ENCODE measurements at regions not wholly inside any gene's neighbourhood (a gene's known extent, or its start where the extent isn't known, plus 50 kb on each side); places are given as distances from the start of the nearest gene placed in this dataset.

DNA sequence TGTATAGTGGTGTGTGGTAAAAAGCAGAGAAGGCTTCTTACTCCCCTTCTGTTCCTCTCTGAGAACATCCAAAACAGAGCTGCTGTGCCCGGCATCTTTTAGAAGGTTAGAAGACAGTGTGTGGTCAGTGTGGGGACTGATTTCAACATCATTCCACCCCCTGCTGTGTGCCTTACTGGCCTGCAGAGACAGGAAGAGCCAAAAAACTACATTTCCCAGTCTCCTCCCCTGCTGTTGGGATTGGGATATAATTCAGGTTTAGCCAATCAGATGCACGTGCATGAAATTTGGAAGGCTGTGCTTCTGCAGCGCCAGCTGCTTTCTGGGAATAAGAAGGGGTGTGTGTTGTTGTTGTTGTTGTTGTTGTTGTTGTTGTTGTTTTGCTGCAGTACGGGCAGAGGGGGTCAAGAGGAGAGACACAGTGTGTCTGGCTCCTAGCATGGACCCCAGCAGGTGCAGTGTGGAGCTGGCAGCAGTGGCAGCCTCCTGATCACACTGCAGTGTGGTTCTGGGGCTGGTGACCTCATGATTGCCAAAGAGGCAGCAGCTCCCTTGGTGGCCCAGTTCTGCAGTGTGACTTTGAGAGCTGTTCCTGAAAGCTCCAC lies 74.7 kb downstream of the MRPL14 start:
- Histone ChIP-seq H3K4ac (ENCODE audit: low read length) (no peak overlapping the region), H2BK15ac (ENCODE audit: low read length) (peak overlapping the region; percentile 2), H3K27me3 (ENCODE audit: control insufficient read depth in 3 of 3, insufficient read depth in 3 of 3, low read depth in 1 of 3, low read length in 3 of 3) (peaks cover 0 to 26% (median 0%) of the 10 kb centered on the region in 3 experiments), H3K27ac (replicated peaks; ENCODE audit: low read length) (no peak overlapping the region), H2BK12ac (ENCODE audit: low read length) (no peak overlapping the region), H3K36me3 (replicated peaks in 1 of 2; ENCODE audit: control insufficient read depth in 2 of 2, insufficient read depth in 2 of 2, low read length in 2 of 2) (no peaks in the 10 kb centered on the region), H3K9me3 (replicated peaks in 1 of 2; ENCODE audit: control insufficient read depth in 2 of 2, insufficient read depth in 1 of 2, low read depth in 1 of 2, low read length in 2 of 2) (no peaks in the 10 kb centered on the region), H2AK5ac (ENCODE audit: low read depth, low read length) (no peak overlapping the region), H3K4me1 (ENCODE audit: control insufficient read depth in 2 of 2, insufficient read depth in 1 of 2, low read depth in 1 of 2, low read length in 2 of 2) (peaks cover 12 to 20% of the 10 kb centered on the region in 2 donors), H3K4me3 (ENCODE audit: low read length in 2 of 2) (no peak overlapping the region), H2BK5ac (ENCODE audit: low read length) (peak overlapping the region; percentile 84), H3K14ac (ENCODE audit: low read length) (no peak overlapping the region), H3K23ac (ENCODE audit: low read depth, low read length, poor library complexity) (no peak overlapping the region), H3K79me1 (ENCODE audit: low read depth, low read length) (no peaks in the 10 kb centered on the region), H4K8ac (ENCODE audit: low read depth, low read length) (no peak overlapping the region), H3K4me2 (ENCODE audit: insufficient read depth, low read length, poor library complexity, severe bottlenecking) (no peak overlapping the region), H4K91ac (ENCODE audit: low read depth, low read length, poor library complexity) (no peak overlapping the region), H2BK120ac (ENCODE audit: low read depth, low read length) (no peak overlapping the region), H3K9ac (ENCODE audit: low read depth, low read length, poor library complexity) (no peak overlapping the region), H2AFZ (ENCODE audit: low read length) (no peak overlapping the region), H3K18ac (ENCODE audit: low read length) (no peak overlapping the region)
- DNase-seq (ENCODE audit: low spot score) = no peak
- WGBS, 2 donors (ENCODE audit: extremely low coverage in 2 of 2, insufficient read length in 2 of 2, insufficient replicate concordance in 1 of 2) = no CpG with 5 or more reads among the region's 4 CpGs

DNA sequence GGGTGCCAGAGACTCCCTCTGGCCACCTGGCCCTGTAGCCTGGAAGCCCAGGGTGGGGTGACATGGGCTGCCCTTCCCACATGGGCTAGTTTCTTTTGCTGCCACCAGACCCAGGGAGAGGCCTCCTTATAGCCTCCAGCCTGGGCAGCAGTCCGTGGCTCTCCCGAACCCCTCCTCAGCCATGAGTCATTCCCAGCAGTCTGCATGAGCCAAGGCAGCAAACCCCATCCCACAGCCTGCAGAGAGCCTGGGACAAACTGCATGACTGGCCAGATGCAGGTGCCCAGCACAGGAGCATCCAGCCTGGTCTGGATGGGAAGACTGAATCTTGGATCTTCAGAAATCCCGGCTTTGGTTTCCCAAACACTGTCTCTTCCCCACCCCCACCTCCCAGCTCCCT lies 75.7 kb downstream of the MRPL14 start:
- no peak overlapping the region for H2BK12ac ChIP-seq (ENCODE audit: low read length)
- peaks cover 12 to 20% of the 10 kb centered on the region in 2 donors for H3K4me1 ChIP-seq (ENCODE audit: control insufficient read depth in 2 of 2, insufficient read depth in 1 of 2, low read depth in 1 of 2, low read length in 2 of 2)
- no peaks in the 10 kb centered on the region for H3K36me3 ChIP-seq (replicated peaks in 1 of 2; ENCODE audit: control insufficient read depth in 2 of 2, insufficient read depth in 2 of 2, low read length in 2 of 2)
- H4K91ac ChIP-seq (ENCODE audit: low read depth, low read length, poor library complexity) = no peak overlapping the region
- peak overlapping the region; percentile 64 for H3K9ac ChIP-seq (ENCODE audit: low read depth, low read length, poor library complexity)
- no peak for DNase-seq (ENCODE audit: low spot score)
- H2AFZ ChIP-seq (ENCODE audit: low read length) = no peak overlapping the region
- H3K79me1 ChIP-seq (ENCODE audit: low read depth, low read length) = no peaks in the 10 kb centered on the region
- peak overlapping the region; percentile 98 for H2AK5ac ChIP-seq (ENCODE audit: low read depth, low read length)
- peak overlapping the region; percentile 84 for H2BK5ac ChIP-seq (ENCODE audit: low read length)
- H3K27ac ChIP-seq (replicated peaks; ENCODE audit: low read length) = no peak overlapping the region
- no peak overlapping the region for H3K4ac ChIP-seq (ENCODE audit: low read length)
- peak overlapping the region; percentile 2 for H2BK15ac ChIP-seq (ENCODE audit: low read length)
- no peak overlapping the region for H3K14ac ChIP-seq (ENCODE audit: low read length)
- H2BK120ac ChIP-seq (ENCODE audit: low read depth, low read length) = no peak overlapping the region
- H4K8ac ChIP-seq (ENCODE audit: low read depth, low read length) = no peak overlapping the region
- peak overlapping the region; percentile 4 for H3K18ac ChIP-seq (ENCODE audit: low read length)
- H3K27me3 ChIP-seq (ENCODE audit: control insufficient read depth in 3 of 3, insufficient read depth in 3 of 3, low read depth in 1 of 3, low read length in 3 of 3) = peaks cover 0 to 29% (median 0%) of the 10 kb centered on the region in 3 experiments
- WGBS, 2 donors (ENCODE audit: extremely low coverage in 2 of 2, insufficient read length in 2 of 2, insufficient replicate concordance in 1 of 2) = no CpG with 5 or more reads among the region's 3 CpGs
- no peak overlapping the region for H3K4me3 ChIP-seq (ENCODE audit: low read length in 2 of 2)
- H3K4me2 ChIP-seq (ENCODE audit: insufficient read depth, low read length, poor library complexity, severe bottlenecking) = no peak overlapping the region
- H3K9me3 ChIP-seq (replicated peaks in 1 of 2; ENCODE audit: control insufficient read depth in 2 of 2, insufficient read depth in 1 of 2, low read depth in 1 of 2, low read length in 2 of 2) = no peaks in the 10 kb centered on the region
- no peak overlapping the region for H3K23ac ChIP-seq (ENCODE audit: low read depth, low read length, poor library complexity)

DNA sequence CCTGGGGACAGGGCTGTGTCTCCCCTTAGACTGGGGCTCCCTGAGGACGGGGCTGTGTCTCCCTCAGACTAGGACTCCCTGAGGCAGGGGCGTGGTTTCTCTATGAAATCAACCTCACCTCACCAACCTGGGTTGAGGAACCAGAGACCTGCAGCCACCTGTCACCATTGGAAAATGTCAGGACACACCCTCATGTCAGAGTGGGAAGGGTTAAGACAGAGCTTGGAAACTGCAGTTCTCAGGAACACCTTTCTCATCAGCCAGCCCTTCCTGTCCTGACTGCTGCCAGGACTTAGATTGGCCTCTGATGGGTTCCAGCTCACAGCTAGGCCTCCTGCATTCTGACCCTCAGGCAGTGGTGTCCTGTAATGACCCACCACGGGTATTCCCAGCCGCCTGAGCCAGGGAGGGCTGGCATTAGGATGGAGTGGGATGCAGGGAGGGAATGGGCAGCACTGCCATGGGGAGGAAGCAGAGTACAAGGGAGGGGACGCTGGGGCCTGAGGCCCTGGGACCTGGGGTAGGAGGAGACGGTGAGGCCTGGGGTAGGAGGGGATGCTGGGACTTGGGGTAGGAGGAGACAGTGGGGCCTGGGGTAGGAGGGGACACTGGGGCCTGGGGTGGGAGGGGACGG lies 76.3 kb downstream of the MRPL14 start:
- Histone ChIP-seq H2BK5ac (ENCODE audit: low read length) (no peak overlapping the region), H3K4me3 (ENCODE audit: low read length in 2 of 2) (no peak overlapping the region), H3K9ac (ENCODE audit: low read depth, low read length, poor library complexity) (no peak overlapping the region), H3K9me3 (replicated peaks in 1 of 2; ENCODE audit: control insufficient read depth in 2 of 2, insufficient read depth in 1 of 2, low read depth in 1 of 2, low read length in 2 of 2) (no peaks in the 10 kb centered on the region), H3K27ac (replicated peaks; ENCODE audit: low read length) (no peak overlapping the region), H3K23ac (ENCODE audit: low read depth, low read length, poor library complexity) (peak overlapping the region; percentile 29), H3K4me1 (ENCODE audit: control insufficient read depth in 2 of 2, insufficient read depth in 1 of 2, low read depth in 1 of 2, low read length in 2 of 2) (peaks cover 12 to 20% of the 10 kb centered on the region in 2 donors), H2AK5ac (ENCODE audit: low read depth, low read length) (peak overlapping the region; percentile 98), H3K4ac (ENCODE audit: low read length) (no peak overlapping the region), H3K79me1 (ENCODE audit: low read depth, low read length) (no peaks in the 10 kb centered on the region), H3K18ac (ENCODE audit: low read length) (peak overlapping the region; percentile 55), H3K4me2 (ENCODE audit: insufficient read depth, low read length, poor library complexity, severe bottlenecking) (no peak overlapping the region), H4K8ac (ENCODE audit: low read depth, low read length) (no peak overlapping the region), H4K91ac (ENCODE audit: low read depth, low read length, poor library complexity) (no peak overlapping the region), H2BK15ac (ENCODE audit: low read length) (peak overlapping the region; percentile 98), H3K36me3 (replicated peaks in 1 of 2; ENCODE audit: control insufficient read depth in 2 of 2, insufficient read depth in 2 of 2, low read length in 2 of 2) (no peaks in the 10 kb centered on the region), H2BK120ac (ENCODE audit: low read depth, low read length) (no peak overlapping the region), H2BK12ac (ENCODE audit: low read length) (no peak overlapping the region), H3K27me3 (ENCODE audit: control insufficient read depth in 3 of 3, insufficient read depth in 3 of 3, low read depth in 1 of 3, low read length in 3 of 3) (peaks cover 0 to 29% (median 0%) of the 10 kb centered on the region in 3 experiments), H3K14ac (ENCODE audit: low read length) (peak overlapping the region; percentile 58), H2AFZ (ENCODE audit: low read length) (no peak overlapping the region)
- no peak for DNase-seq (ENCODE audit: low spot score)
- WGBS, 2 donors (ENCODE audit: extremely low coverage in 2 of 2, insufficient read length in 2 of 2, insufficient replicate concordance in 1 of 2) = no CpG with 5 or more reads among the region's 7 CpGs

DNA sequence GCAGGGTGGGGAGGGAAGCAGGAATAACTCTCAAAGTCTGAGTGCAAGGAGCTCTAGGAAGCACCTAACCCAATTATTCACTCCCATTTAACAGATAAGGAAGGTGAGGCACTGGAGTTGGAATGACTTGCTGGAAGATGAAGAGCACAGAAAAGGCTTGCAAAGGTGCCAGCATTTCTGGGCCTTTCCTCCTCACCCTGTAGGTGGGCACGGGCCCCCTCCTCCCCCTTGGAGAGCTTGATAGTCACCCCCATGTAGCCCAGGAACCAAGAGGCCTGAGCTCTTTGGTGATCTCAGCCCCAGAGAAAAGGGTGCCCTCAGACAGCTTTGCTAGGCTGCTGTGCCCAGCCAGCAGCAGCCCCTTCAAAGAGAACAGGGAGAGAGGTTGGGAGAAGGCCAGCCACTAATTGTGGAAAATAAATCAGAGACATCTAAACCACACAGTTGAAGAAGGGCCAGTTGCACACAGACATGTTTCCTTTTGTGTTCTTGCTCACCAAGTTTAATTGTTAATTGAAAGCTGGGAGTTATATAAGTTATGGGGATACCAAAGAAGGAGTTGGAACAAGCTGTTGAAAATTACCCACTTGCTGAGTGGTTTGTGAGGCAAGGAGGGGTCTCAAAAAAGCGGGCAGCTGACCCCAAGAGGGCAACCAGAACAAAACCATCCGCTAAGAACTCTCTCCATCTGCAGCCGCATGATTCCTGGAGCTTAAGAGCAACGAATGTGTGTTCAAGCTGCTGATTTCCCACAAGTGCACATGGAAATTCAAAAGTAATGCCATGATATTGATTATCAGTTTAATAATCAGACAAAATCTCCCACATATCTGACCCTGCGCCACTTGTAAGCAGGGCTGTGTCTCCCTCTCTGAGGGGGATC lies 77.0 kb downstream of the MRPL14 start:
- H3K18ac ChIP-seq (ENCODE audit: low read length) = peak overlapping the region; percentile 60
- peaks cover 0 to 29% (median 0%) of the 10 kb centered on the region in 3 experiments for H3K27me3 ChIP-seq (ENCODE audit: control insufficient read depth in 3 of 3, insufficient read depth in 3 of 3, low read depth in 1 of 3, low read length in 3 of 3)
- H2BK120ac ChIP-seq (ENCODE audit: low read depth, low read length) = peak overlapping the region; percentile 30
- no peak overlapping the region for H2BK5ac ChIP-seq (ENCODE audit: low read length)
- H3K9me3 ChIP-seq (replicated peaks in 1 of 2; ENCODE audit: control insufficient read depth in 2 of 2, insufficient read depth in 1 of 2, low read depth in 1 of 2, low read length in 2 of 2) = no peaks in the 10 kb centered on the region
- no CpG with 5 or more reads among the region's 6 CpGs for WGBS, 2 donors (ENCODE audit: extremely low coverage in 2 of 2, insufficient read length in 2 of 2, insufficient replicate concordance in 1 of 2)
- peak overlapping the region; percentile 98 for H2BK15ac ChIP-seq (ENCODE audit: low read length)
- H3K14ac ChIP-seq (ENCODE audit: low read length) = peak overlapping the region; percentile 47
- DNase-seq (ENCODE audit: low spot score) = no peak
- H2BK12ac ChIP-seq (ENCODE audit: low read length) = no peak overlapping the region
- H3K23ac ChIP-seq (ENCODE audit: low read depth, low read length, poor library complexity) = no peak overlapping the region
- H4K91ac ChIP-seq (ENCODE audit: low read depth, low read length, poor library complexity) = no peak overlapping the region
- no peaks in the 10 kb centered on the region for H3K36me3 ChIP-seq (replicated peaks in 1 of 2; ENCODE audit: control insufficient read depth in 2 of 2, insufficient read depth in 2 of 2, low read length in 2 of 2)
- peak overlapping the region; percentile 80 for H3K9ac ChIP-seq (ENCODE audit: low read depth, low read length, poor library complexity)
- H3K4me2 ChIP-seq (ENCODE audit: insufficient read depth, low read length, poor library complexity, severe bottlenecking) = no peak overlapping the region
- H3K4me3 ChIP-seq (ENCODE audit: low read length in 2 of 2) = no peak overlapping the region
- H3K79me1 ChIP-seq (ENCODE audit: low read depth, low read length) = no peaks in the 10 kb centered on the region
- H2AK5ac ChIP-seq (ENCODE audit: low read depth, low read length) = peak overlapping the region; percentile 98
- peaks cover 12 to 20% of the 10 kb centered on the region in 2 donors for H3K4me1 ChIP-seq (ENCODE audit: control insufficient read depth in 2 of 2, insufficient read depth in 1 of 2, low read depth in 1 of 2, low read length in 2 of 2)
- H3K4ac ChIP-seq (ENCODE audit: low read length) = peak overlapping the region; percentile 85
- H3K27ac ChIP-seq (replicated peaks; ENCODE audit: low read length) = no peak overlapping the region
- no peak overlapping the region for H4K8ac ChIP-seq (ENCODE audit: low read depth, low read length)
- H2AFZ ChIP-seq (ENCODE audit: low read length) = no peak overlapping the region

Data from neuronal stem cell (in vitro differentiated cells).